Astrocyte (in vitro differentiated cells and primary cell): ENCODE measurements at regions not wholly inside any gene's neighbourhood (a gene's known extent, or its start where the extent isn't known, plus 50 kb on each side); places are given as distances from the start of the nearest gene placed in this dataset.

Experiments used
- EZH2 ChIP-seq: IDR thresholded peaks from 2 replicates; pipeline ENCODE4 v1.6.1; 2012; ENCODE audit warnings: mild to moderate bottlenecking, low read length, inconsistent platforms; ENCODE audit not compliant: insufficient read depth
- TF ChIP-seq, protein P1 (sequence below): IDR thresholded peaks from 2 replicates; pipeline ENCODE4 v1.5.1; 2011; ENCODE audit warnings: low read depth, mild to moderate bottlenecking, inconsistent platforms, low read length, moderate library complexity; ENCODE audit not compliant: insufficient read depth

DNA sequence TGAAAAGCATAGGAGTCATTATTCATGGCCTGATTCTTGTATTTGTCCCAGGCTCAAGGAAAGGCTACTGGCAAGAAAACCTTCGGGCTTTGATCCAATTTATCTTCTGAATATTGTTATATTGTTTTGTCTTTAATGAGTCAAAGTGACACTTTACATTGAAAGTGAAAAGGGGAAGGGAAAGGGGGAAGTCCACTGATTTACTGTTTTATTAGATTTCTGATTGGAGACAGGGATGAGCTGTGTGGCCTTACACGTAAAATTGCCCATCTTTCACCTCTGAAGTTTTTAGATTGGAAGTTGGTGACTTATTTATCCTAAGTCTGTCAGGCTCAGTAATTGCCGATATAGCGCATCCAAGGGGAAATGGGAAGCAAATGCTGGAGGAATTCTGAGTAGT lies 843.8 kb upstream of the LRRTM1 start:
- no peak for TF ChIP-seq EZH2
- TF ChIP-seq, protein P1, sequence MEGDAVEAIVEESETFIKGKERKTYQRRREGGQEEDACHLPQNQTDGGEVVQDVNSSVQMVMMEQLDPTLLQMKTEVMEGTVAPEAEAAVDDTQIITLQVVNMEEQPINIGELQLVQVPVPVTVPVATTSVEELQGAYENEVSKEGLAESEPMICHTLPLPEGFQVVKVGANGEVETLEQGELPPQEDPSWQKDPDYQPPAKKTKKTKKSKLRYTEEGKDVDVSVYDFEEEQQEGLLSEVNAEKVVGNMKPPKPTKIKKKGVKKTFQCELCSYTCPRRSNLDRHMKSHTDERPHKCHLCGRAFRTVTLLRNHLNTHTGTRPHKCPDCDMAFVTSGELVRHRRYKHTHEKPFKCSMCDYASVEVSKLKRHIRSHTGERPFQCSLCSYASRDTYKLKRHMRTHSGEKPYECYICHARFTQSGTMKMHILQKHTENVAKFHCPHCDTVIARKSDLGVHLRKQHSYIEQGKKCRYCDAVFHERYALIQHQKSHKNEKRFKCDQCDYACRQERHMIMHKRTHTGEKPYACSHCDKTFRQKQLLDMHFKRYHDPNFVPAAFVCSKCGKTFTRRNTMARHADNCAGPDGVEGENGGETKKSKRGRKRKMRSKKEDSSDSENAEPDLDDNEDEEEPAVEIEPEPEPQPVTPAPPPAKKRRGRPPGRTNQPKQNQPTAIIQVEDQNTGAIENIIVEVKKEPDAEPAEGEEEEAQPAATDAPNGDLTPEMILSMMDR, result no peak
